ENCODE measurements at regions not wholly inside any gene's neighbourhood (a gene's known extent, or its start where the extent isn't known, plus 50 kb on each side); places are given as distances from the start of the nearest gene placed in this dataset.

DNA sequence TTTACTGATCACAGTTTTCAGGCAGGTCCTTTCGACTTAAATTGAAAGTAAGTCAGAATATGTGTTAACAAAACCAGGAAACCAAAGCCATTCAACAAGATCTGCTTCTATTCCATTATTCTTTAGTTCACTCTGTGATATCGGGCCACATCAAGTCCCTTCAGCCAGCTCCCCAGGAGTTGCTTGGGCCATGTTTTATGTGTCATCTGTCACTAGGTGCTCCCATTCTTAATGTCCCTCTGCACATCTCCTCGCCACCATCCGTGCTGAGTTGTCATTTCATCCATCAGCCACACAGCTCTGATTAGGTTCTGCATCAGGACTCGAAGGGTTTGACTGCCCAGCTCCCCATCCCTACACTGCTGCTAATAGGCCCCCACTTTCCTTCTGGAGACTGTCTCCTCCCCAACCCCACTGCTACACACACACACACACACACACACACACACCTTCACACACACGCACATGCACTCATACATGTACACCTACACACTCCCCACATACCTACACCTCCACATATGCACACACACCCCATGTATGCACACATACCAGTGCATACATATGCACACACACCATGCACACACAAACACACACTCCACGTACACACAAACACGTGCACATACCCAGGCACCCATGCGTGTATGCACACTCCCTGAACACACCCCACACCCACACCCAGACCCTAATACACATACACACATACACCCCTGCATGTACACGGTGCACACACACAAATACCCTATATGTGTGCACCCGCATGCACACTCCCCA lies 143.3 kb upstream of the GMDS start:
- TF ChIP-seq GATA2 (IDR thresholded peaks at IDR 0.05; ENCODE audit: low read depth, low read length) (no peak), GATA3 (IDR thresholded peaks at IDR 0.05; ENCODE audit: low read depth, low read length) (no peak)
